H9 (cell line): ENCODE measurements at regions not wholly inside any gene's neighbourhood (a gene's known extent, or its start where the extent isn't known, plus 50 kb on each side); places are given as distances from the start of the nearest gene placed in this dataset.

Source experiments
- DNase-seq: peaks from one replicate; pipeline ENCODE4 v3.0.0-alpha.2; 2017
- H2AFZ ChIP-seq: one replicate; pipeline ENCODE4 v1.6.1; 2013; ENCODE audit warnings: mild to moderate bottlenecking, low read length, control low read depth, moderate library complexity
- H2AK5ac ChIP-seq: 2 replicates; pipeline ENCODE4 v1.6.1; 2013; ENCODE audit warnings: low read length, control low read depth, mixed read lengths; ENCODE audit not compliant: insufficient read length
- H2BK120ac ChIP-seq: one replicate; pipeline ENCODE4 v1.6.1; 2013; ENCODE audit warnings: low read depth, mild to moderate bottlenecking, low read length, control low read depth, inconsistent platforms; ENCODE audit not compliant: poor library complexity, severe bottlenecking
- H2BK12ac ChIP-seq: 2 replicates; pipeline ENCODE4 v1.6.1; 2013; ENCODE audit warnings: low read length, control low read depth, mixed read lengths, low read depth; ENCODE audit not compliant: insufficient read length
- H2BK15ac ChIP-seq: 2 replicates; pipeline ENCODE4 v1.6.1; 2013; ENCODE audit warnings: low read depth, low read length, control low read depth
- H2BK20ac ChIP-seq: one replicate; pipeline ENCODE4 v1.6.1; 2013; ENCODE audit warnings: low read depth, mild to moderate bottlenecking, low read length, control low read depth, inconsistent platforms; ENCODE audit not compliant: poor library complexity, severe bottlenecking
- H2BK5ac ChIP-seq: 2 replicates; pipeline ENCODE4 v1.6.1; 2013; ENCODE audit warnings: low read length, control low read depth, mixed read lengths; ENCODE audit not compliant: insufficient read length
- H3K14ac ChIP-seq: 2 replicates; pipeline ENCODE4 v1.6.1; 2013; ENCODE audit warnings: low read length, control low read depth; ENCODE audit not compliant: insufficient read depth
- H3K18ac ChIP-seq: 2 replicates; pipeline ENCODE4 v1.6.1; 2013; ENCODE audit warnings: low read depth, mild to moderate bottlenecking, mixed read lengths, low read length, control low read depth; ENCODE audit not compliant: insufficient read length
- H3K23ac ChIP-seq: 2 replicates; pipeline ENCODE4 v1.6.1; 2013; ENCODE audit warnings: low read length, control low read depth, mixed read lengths, low read depth; ENCODE audit not compliant: insufficient read length
- H3K23me2 ChIP-seq: 2 replicates; pipeline ENCODE4 v1.6.1; 2013; ENCODE audit warnings: low read depth, mild to moderate bottlenecking, mixed read lengths, low read length, control low read depth; ENCODE audit not compliant: insufficient read length, poor library complexity, severe bottlenecking
- H3K27ac ChIP-seq: 2 replicates; pipeline ENCODE4 v1.5.1; 2013; ENCODE audit warnings: low read length, control low read depth, mixed read lengths, low read depth; ENCODE audit not compliant: insufficient read length
- H3K27me3 ChIP-seq: 2 replicates; pipeline ENCODE4 v1.6.1; 2013; ENCODE audit warnings: low read length, control low read depth, inconsistent platforms; ENCODE audit not compliant: insufficient read depth
- H3K4ac ChIP-seq: 2 replicates; pipeline ENCODE4 v1.6.1; 2013; ENCODE audit warnings: low read depth, mild to moderate bottlenecking, control low read depth, inconsistent platforms, low read length, moderate library complexity
- H3K4me1 ChIP-seq: 2 replicates; pipeline ENCODE4 v1.6.1; 2013; ENCODE audit warnings: low read length, control low read depth, inconsistent platforms; ENCODE audit not compliant: insufficient read depth
- H3K4me2 ChIP-seq: 2 replicates; pipeline ENCODE4 v1.6.1; 2013; ENCODE audit warnings: low read length, control low read depth, mixed read lengths; ENCODE audit not compliant: insufficient read length, insufficient read depth
- H3K56ac ChIP-seq: 2 replicates; pipeline ENCODE4 v1.6.1; 2013; ENCODE audit warnings: low read depth, mild to moderate bottlenecking, mixed read lengths, low read length, control low read depth; ENCODE audit not compliant: insufficient read length
- H3K79me1 ChIP-seq: 2 replicates; pipeline ENCODE4 v1.6.1; 2013; ENCODE audit warnings: low read depth, mild to moderate bottlenecking, moderate library complexity, low read length, control low read depth, inconsistent platforms; ENCODE audit not compliant: insufficient read depth, poor library complexity, severe bottlenecking
- H3K79me2 ChIP-seq: 2 replicates; pipeline ENCODE4 v1.6.1; 2013; ENCODE audit warnings: low read length, control low read depth, inconsistent platforms; ENCODE audit not compliant: insufficient read depth
- H3K9ac ChIP-seq: 2 replicates; pipeline ENCODE4 v1.6.1; 2013; ENCODE audit warnings: low read length, control low read depth, mixed read lengths; ENCODE audit not compliant: insufficient read length; ENCODE audit errors: extremely low read depth
- H3K9me3 ChIP-seq: one replicate; pipeline ENCODE4 v1.6.1; 2013; ENCODE audit warnings: low read depth, low read length, inconsistent platforms; ENCODE audit not compliant: control insufficient read depth
- H3T11ph ChIP-seq: one replicate; pipeline ENCODE4 v1.6.1; 2013; ENCODE audit warnings: mild to moderate bottlenecking, low read length, control low read depth, inconsistent platforms
- H4K20me1 ChIP-seq: one replicate; pipeline ENCODE4 v1.6.1; 2013; ENCODE audit not compliant: control insufficient read depth, insufficient read length, insufficient read depth
- H4K5ac ChIP-seq: 2 replicates; pipeline ENCODE4 v1.6.1; 2013; ENCODE audit warnings: low read depth, mild to moderate bottlenecking, mixed read lengths, low read length, control low read depth; ENCODE audit not compliant: insufficient read length
- H4K8ac ChIP-seq: replicated peaks from 2 replicates; pipeline ENCODE4 v1.6.1; 2013; ENCODE audit warnings: low read length, control low read depth, mixed read lengths, low read depth; ENCODE audit not compliant: insufficient read length
- H4K91ac ChIP-seq: 2 replicates; pipeline ENCODE4 v1.6.1; 2013; ENCODE audit warnings: low read depth, mild to moderate bottlenecking, moderate library complexity, mixed read lengths, low read length, control low read depth; ENCODE audit not compliant: insufficient read length
- H3K27ac Mint-ChIP-seq, 3 experiments: 2 replicates in 2 of 3; 3 replicates in 1 of 3; pipeline ENCODE4 v1.8.0; 2020 to 2021; ENCODE audit warnings: mixed read lengths in 3 of 3, mild to moderate bottlenecking in 1 of 3, moderate library complexity in 1 of 3
- H3K27me3 Mint-ChIP-seq: 2 replicates; pipeline ENCODE4 v1.8.0; 2021; ENCODE audit warnings: low read depth, mild to moderate bottlenecking, moderate library complexity, mixed read lengths
- H3K36me3 Mint-ChIP-seq, 3 experiments: 2 replicates in 2 of 3; 3 replicates in 1 of 3; pipeline ENCODE4 v1.8.0; 2020 to 2021; ENCODE audit warnings: low read depth in 3 of 3, mixed read lengths in 3 of 3; ENCODE audit not compliant: insufficient read depth in 1 of 3
- H3K4me1 Mint-ChIP-seq, 2 experiments: 2 replicates each; pipeline ENCODE4 v1.8.0; 2020; ENCODE audit warnings: mixed read lengths in 2 of 2
- H3K4me3 Mint-ChIP-seq, 2 experiments: 2 replicates in 1 of 2; 3 replicates in 1 of 2; pipeline ENCODE4 v1.8.0; 2020 to 2021; ENCODE audit warnings: mild to moderate bottlenecking in 2 of 2, mixed read lengths in 2 of 2, moderate library complexity in 1 of 2
- H3K9me3 Mint-ChIP-seq, 2 experiments: 2 replicates in 1 of 2; 3 replicates in 1 of 2; pipeline ENCODE4 v1.8.0; 2020; ENCODE audit warnings: mild to moderate bottlenecking in 2 of 2, mixed read lengths in 2 of 2, moderate library complexity in 1 of 2
- WGBS: extraction: QIAGEN DNeasy Blood & Tissue Kit; methylation state at CpG from one replicate; pipeline ENCODE4 v1.1.7; 2013; ENCODE audit warnings: missing lambda C conversion rate, low lambda C conversion rate, mixed read lengths; ENCODE audit not compliant: insufficient read length; ENCODE audit errors: extremely low coverage; 5-methylcytosine and 5-hydroxymethylcytosine counted together
- TF ChIP-seq, protein P1 (sequence below): fragments of 200-600 bp; sonication (generic); conservative IDR thresholded peaks from 3 replicates; pipeline ENCODE4 v1.8.0; 2021; ENCODE audit warnings: antibody characterized with exemption, mild to moderate bottlenecking

DNA sequence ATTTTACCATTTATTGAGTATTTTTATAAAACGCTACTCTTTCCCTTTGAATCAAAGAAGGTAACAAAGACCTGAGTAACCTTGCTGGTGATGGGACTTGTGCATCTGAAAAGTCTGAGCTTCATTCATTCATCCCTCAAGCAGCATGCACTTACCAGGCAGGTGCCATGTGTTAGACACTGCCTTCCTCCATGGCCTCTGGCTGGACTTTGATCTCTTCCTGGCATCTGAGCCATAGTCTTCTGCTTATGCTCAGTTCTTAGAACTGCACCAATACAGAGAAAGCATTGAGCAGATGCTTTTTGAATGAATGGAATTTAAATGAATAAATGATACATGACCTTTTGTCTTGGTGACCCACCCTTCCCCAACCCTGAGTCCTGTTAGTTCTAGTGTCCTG lies 251.4 kb upstream of the COPS8 start:
- DNase-seq, result no peak
- Histone ChIP-seq H2BK120ac (no peak overlapping the region), H2AFZ (no peak overlapping the region), H3K79me1 (no peaks in the 10 kb centered on the region), H3K23ac (no peak overlapping the region), H3K79me2 (no peaks in the 10 kb centered on the region), H2AK5ac (no peak overlapping the region), H4K5ac (no peak overlapping the region), H2BK12ac (no peak overlapping the region), H3T11ph (no peak overlapping the region), H3K14ac (no peak overlapping the region), H4K91ac (no peak overlapping the region), H3K23me2 (no peaks in the 10 kb centered on the region), H3K27me3 (no peaks in the 10 kb centered on the region), H3K4me1 (no peaks in the 10 kb centered on the region), H3K4me2 (no peak overlapping the region), H3K56ac (no peak overlapping the region), H2BK5ac (no peak overlapping the region), H4K8ac (no peak overlapping the region), H3K4ac (no peak overlapping the region), H2BK20ac (no peak overlapping the region), H2BK15ac (no peak overlapping the region), H3K18ac (no peak overlapping the region), H3K27ac (no peak overlapping the region), H3K9me3 (no peaks in the 10 kb centered on the region), H4K20me1 (no peaks in the 10 kb centered on the region), H3K9ac (no peak overlapping the region)
- TF ChIP-seq, protein P1, sequence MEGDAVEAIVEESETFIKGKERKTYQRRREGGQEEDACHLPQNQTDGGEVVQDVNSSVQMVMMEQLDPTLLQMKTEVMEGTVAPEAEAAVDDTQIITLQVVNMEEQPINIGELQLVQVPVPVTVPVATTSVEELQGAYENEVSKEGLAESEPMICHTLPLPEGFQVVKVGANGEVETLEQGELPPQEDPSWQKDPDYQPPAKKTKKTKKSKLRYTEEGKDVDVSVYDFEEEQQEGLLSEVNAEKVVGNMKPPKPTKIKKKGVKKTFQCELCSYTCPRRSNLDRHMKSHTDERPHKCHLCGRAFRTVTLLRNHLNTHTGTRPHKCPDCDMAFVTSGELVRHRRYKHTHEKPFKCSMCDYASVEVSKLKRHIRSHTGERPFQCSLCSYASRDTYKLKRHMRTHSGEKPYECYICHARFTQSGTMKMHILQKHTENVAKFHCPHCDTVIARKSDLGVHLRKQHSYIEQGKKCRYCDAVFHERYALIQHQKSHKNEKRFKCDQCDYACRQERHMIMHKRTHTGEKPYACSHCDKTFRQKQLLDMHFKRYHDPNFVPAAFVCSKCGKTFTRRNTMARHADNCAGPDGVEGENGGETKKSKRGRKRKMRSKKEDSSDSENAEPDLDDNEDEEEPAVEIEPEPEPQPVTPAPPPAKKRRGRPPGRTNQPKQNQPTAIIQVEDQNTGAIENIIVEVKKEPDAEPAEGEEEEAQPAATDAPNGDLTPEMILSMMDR, result no peak
- Mint-ChIP-seq H3K27me3 (peaks cover 4% of the 10 kb centered on the region), H3K4me1 (no peaks in the 10 kb centered on the region), H3K9me3 (peaks cover 21% of the 10 kb centered on the region in 2 experiments), H3K36me3 (peaks cover 7 to 19% (median 19%) of the 10 kb centered on the region in 3 experiments), H3K27ac (no peak overlapping the region), H3K4me3 (no peak overlapping the region)
- WGBS, result no CpG with 5 or more reads among the region's 1 CpG
